ENCODE measurements at regions not wholly inside any gene's neighbourhood (a gene's known extent, or its start where the extent isn't known, plus 50 kb on each side); places are given as distances from the start of the nearest gene placed in this dataset.

DNA sequence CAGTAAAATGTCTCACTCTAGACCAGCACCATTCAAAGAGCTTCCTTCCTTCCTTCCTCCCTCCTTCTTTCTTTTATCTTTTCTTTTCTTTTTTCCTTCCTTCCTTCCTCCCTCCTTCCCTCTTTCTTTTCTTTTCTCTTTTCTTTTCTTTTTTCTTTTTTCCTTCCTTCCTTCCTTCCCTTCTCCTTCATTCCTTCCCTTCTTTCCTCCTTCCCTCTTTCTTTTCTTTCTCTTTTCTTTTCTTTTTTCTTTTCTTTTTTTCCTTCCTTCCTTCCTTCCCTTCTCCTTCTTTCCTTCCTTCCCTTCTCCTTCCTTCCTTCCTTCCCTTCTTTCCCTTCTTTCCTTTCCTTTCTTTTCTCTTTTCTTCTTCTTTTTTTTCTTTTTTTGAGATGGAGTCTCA lies 985.1 kb downstream of the DSC3 start:
- Histone ChIP-seq H4K20me1 (ENCODE audit: control insufficient read depth, insufficient read depth, low read depth, low read length) (no peaks in the 10 kb centered on the region), H3K79me2 (ENCODE audit: control insufficient read depth, low read length) (no peaks in the 10 kb centered on the region), H3K36me3 (ENCODE audit: control insufficient read depth, low read length) (no peaks in the 10 kb centered on the region), H3K4me2 (ENCODE audit: low read length) (no peak overlapping the region), H3K4me3 (ENCODE audit: low read length) (no peak overlapping the region), H3K9me2 (replicated peaks; ENCODE audit: control insufficient read depth, low read length) (no peaks in the 10 kb centered on the region), H3K27ac (ENCODE audit: low read depth, low read length) (no peak overlapping the region), H3K9me3 (ENCODE audit: control insufficient read depth, insufficient read depth, low read length) (no peaks in the 10 kb centered on the region), H3F3A (ENCODE audit: control insufficient read depth, insufficient read depth) (no peaks in the 10 kb centered on the region), H3K4me1 (ENCODE audit: control insufficient read depth, low read length) (no peaks in the 10 kb centered on the region), H3K27me3 (ENCODE audit: control insufficient read depth, low read length) (no peaks in the 10 kb centered on the region)
- TF ChIP-seq, protein P1, sequence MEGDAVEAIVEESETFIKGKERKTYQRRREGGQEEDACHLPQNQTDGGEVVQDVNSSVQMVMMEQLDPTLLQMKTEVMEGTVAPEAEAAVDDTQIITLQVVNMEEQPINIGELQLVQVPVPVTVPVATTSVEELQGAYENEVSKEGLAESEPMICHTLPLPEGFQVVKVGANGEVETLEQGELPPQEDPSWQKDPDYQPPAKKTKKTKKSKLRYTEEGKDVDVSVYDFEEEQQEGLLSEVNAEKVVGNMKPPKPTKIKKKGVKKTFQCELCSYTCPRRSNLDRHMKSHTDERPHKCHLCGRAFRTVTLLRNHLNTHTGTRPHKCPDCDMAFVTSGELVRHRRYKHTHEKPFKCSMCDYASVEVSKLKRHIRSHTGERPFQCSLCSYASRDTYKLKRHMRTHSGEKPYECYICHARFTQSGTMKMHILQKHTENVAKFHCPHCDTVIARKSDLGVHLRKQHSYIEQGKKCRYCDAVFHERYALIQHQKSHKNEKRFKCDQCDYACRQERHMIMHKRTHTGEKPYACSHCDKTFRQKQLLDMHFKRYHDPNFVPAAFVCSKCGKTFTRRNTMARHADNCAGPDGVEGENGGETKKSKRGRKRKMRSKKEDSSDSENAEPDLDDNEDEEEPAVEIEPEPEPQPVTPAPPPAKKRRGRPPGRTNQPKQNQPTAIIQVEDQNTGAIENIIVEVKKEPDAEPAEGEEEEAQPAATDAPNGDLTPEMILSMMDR (IDR thresholded peaks at IDR 0.05; ENCODE audit: low read depth, low read length, poor library complexity, severe bottlenecking) = no peak
- no peak for TF ChIP-seq EZH2phosphoT487 (IDR thresholded peaks at IDR 0.05; ENCODE audit: borderline replicate concordance, low read length)

DNA sequence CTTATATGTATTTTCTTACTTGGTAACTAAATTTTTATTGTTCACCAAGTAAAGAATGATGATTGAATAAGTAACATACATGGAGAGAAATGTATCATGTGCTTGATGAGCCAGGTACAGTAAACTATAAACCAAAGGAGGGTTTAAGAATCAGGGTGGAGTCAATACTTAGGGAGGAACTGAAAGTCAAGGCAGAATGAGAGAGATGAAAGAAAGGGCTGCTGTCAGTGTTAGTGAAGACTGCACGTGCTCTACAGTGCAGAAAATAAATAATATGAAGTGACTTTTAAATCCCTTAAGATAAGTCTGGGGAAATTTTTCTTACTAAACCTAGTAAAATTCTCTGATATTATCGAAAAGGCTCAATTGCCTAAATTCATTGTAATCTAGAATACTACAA lies 986.0 kb downstream of the DSC3 start:
- Histone ChIP-seq H3K4me2 (ENCODE audit: low read length) (no peak overlapping the region), H3K27ac (ENCODE audit: low read depth, low read length) (no peak overlapping the region)
- TF ChIP-seq, protein P1 (IDR thresholded peaks at IDR 0.05; ENCODE audit: low read depth, low read length, poor library complexity, severe bottlenecking) = no peak
- TF ChIP-seq EZH2phosphoT487 (IDR thresholded peaks at IDR 0.05; ENCODE audit: borderline replicate concordance, low read length) = no peak

DNA sequence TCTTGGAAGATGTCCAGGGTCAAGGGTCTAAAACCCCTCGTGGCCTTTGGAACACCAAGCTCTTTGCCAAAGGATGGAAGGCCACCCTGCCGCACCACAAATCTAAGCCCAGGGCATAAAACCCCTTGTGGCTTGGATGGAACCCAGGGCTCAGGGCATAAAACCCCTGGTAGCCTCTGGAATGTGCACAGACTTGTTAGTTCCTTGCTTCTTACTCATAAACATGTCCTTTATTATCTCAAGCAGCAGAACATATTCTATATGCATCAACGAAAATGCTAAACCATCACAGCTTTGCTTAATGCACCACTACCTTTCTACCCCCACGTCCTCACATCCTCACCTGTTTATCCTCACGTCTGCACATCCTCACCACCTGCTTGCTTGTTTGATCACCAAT lies 998.0 kb downstream of the DSC3 start:
- no peak overlapping the region for H3K27ac ChIP-seq (ENCODE audit: low read depth, low read length)
- TF ChIP-seq, protein P1 (IDR thresholded peaks at IDR 0.05; ENCODE audit: low read depth, low read length, poor library complexity, severe bottlenecking) = no peak
- TF ChIP-seq EZH2phosphoT487 (IDR thresholded peaks at IDR 0.05; ENCODE audit: borderline replicate concordance, low read length) = no peak
- H3K9me2 ChIP-seq (replicated peaks; ENCODE audit: control insufficient read depth, low read length) = no peaks in the 10 kb centered on the region
- H4K20me1 ChIP-seq (ENCODE audit: control insufficient read depth, insufficient read depth, low read depth, low read length) = no peaks in the 10 kb centered on the region
- H3K4me1 ChIP-seq (ENCODE audit: control insufficient read depth, low read length) = no peaks in the 10 kb centered on the region
- no peaks in the 10 kb centered on the region for H3K79me2 ChIP-seq (ENCODE audit: control insufficient read depth, low read length)
- no peak overlapping the region for H3K4me3 ChIP-seq (ENCODE audit: low read length)
- no peak overlapping the region for H3K4me2 ChIP-seq (ENCODE audit: low read length)
- no peaks in the 10 kb centered on the region for H3K36me3 ChIP-seq (ENCODE audit: control insufficient read depth, low read length)
- no peaks in the 10 kb centered on the region for H3K27me3 ChIP-seq (ENCODE audit: control insufficient read depth, low read length)
- no peaks in the 10 kb centered on the region for H3K9me3 ChIP-seq (ENCODE audit: control insufficient read depth, insufficient read depth, low read length)
- H3F3A ChIP-seq (ENCODE audit: control insufficient read depth, insufficient read depth) = no peaks in the 10 kb centered on the region

More for the DNA sequence above, 986.0 kb downstream of the DSC3 start:
- no peaks in the 10 kb centered on the region for H3K79me2 ChIP-seq (ENCODE audit: control insufficient read depth, low read length)
- no peaks in the 10 kb centered on the region for H3F3A ChIP-seq (ENCODE audit: control insufficient read depth, insufficient read depth)
- no peak overlapping the region for H3K4me3 ChIP-seq (ENCODE audit: low read length)
- no peaks in the 10 kb centered on the region for H3K9me2 ChIP-seq (replicated peaks; ENCODE audit: control insufficient read depth, low read length)
- no peaks in the 10 kb centered on the region for H3K4me1 ChIP-seq (ENCODE audit: control insufficient read depth, low read length)
- H3K9me3 ChIP-seq (ENCODE audit: control insufficient read depth, insufficient read depth, low read length) = no peaks in the 10 kb centered on the region
- H4K20me1 ChIP-seq (ENCODE audit: control insufficient read depth, insufficient read depth, low read depth, low read length) = no peaks in the 10 kb centered on the region
- H3K27me3 ChIP-seq (ENCODE audit: control insufficient read depth, low read length) = no peaks in the 10 kb centered on the region
- no peaks in the 10 kb centered on the region for H3K36me3 ChIP-seq (ENCODE audit: control insufficient read depth, low read length)

DNA sequence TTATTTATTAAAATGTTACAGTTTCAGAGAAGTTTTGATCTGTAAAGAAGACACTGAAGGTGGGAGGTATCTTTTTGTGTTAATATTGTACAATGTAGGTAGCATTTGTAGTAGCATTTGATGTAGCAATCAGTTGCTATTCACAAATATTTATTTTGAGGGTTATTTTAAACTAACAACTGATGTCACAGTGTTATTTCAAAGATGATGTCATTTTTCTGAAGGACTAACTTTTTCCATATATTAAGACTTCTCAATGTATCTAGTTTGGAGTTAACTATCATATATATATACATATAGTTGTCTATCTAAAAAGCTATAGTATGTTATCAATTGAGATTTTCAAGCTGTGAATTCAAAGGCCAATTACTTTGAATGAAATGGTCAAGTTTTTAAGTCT lies 1003.3 kb downstream of the DSC3 start:
- H3K79me2 ChIP-seq (ENCODE audit: control insufficient read depth, low read length) = no peaks in the 10 kb centered on the region
- no peaks in the 10 kb centered on the region for H4K20me1 ChIP-seq (ENCODE audit: control insufficient read depth, insufficient read depth, low read depth, low read length)
- H3K9me3 ChIP-seq (ENCODE audit: control insufficient read depth, insufficient read depth, low read length) = peaks cover 5% of the 10 kb centered on the region; the same call in 1 of the 2 replicates
- H3K4me1 ChIP-seq (ENCODE audit: control insufficient read depth, low read length) = no peaks in the 10 kb centered on the region
- no peaks in the 10 kb centered on the region for H3K36me3 ChIP-seq (ENCODE audit: control insufficient read depth, low read length)
- no peak overlapping the region for H3K4me3 ChIP-seq (ENCODE audit: low read length)
- no peak overlapping the region for H3K27ac ChIP-seq (ENCODE audit: low read depth, low read length)
- no peaks in the 10 kb centered on the region for H3K27me3 ChIP-seq (ENCODE audit: control insufficient read depth, low read length)
- H3F3A ChIP-seq (ENCODE audit: control insufficient read depth, insufficient read depth) = no peaks in the 10 kb centered on the region
- H3K4me2 ChIP-seq (ENCODE audit: low read length) = no peak overlapping the region
- H3K9me2 ChIP-seq (replicated peaks; ENCODE audit: control insufficient read depth, low read length) = no peaks in the 10 kb centered on the region
- TF ChIP-seq, protein P1 (IDR thresholded peaks at IDR 0.05; ENCODE audit: low read depth, low read length, poor library complexity, severe bottlenecking) = no peak
- TF ChIP-seq EZH2phosphoT487 (IDR thresholded peaks at IDR 0.05; ENCODE audit: borderline replicate concordance, low read length) = no peak

Measured in DOHH2 (cell line).